Upper lobe of left lung (tissue), 6 donors: ENCODE measurements at regions not wholly inside any gene's neighbourhood (a gene's known extent, or its start where the extent isn't known, plus 50 kb on each side); places are given as distances from the start of the nearest gene placed in this dataset.

Experiments
- ATAC-seq, 2 donors: fragments of 200-7000 bp; cut with Tn5 transposase; one replicate each; pipeline ENCODE4 v1.9.1; 2022; ENCODE audit warnings: mild to moderate bottlenecking in 2 of 2, moderate library complexity in 2 of 2; ENCODE audit not compliant: low FRiP score in 2 of 2
- DNase-seq, 2 donors: peaks; one replicate each; pipeline ENCODE4 v3.0.0-alpha.2; 2019 to 2020
- H3K27ac ChIP-seq, 4 donors: fragments of 200-600 bp; sonication (generic); one replicate each; pipeline ENCODE4 v1.5.1; 2016 to 2019
- H3K27me3 ChIP-seq, 4 donors: fragments of 200-600 bp; sonication (generic); one replicate each; pipeline ENCODE4 v1.5.1; 2017 to 2019
- H3K36me3 ChIP-seq, 4 donors: fragments of 200-600 bp; sonication (generic); one replicate each; pipeline ENCODE4 v1.5.1; 2016 to 2019
- H3K4me1 ChIP-seq, 4 donors: fragments of 200-600 bp; sonication (generic); one replicate each; pipeline ENCODE4 v1.5.1; 2018 to 2019
- H3K4me3 ChIP-seq, 4 donors: fragments of 200-600 bp; sonication (generic); one replicate each; pipeline ENCODE4 v1.5.1; 2017 to 2019; ENCODE audit warnings: mild to moderate bottlenecking in 2 of 4, moderate library complexity in 1 of 4
- H3K9me3 ChIP-seq, 4 donors: fragments of 200-600 bp; sonication (generic); one replicate each; pipeline ENCODE4 v1.5.1; 2018 to 2019
- CTCF ChIP-seq, 6 experiments: fragments of 450-650 bp in 4 of 6; fragments of 200-600 bp in 2 of 6; sonication (generic) in 2 of 6; IDR thresholded peaks; one replicate each; pipeline ENCODE4 v1.5.1; 2016 to 2019; ENCODE audit warnings: antibody characterized with exemption in 6 of 6
- EP300 ChIP-seq, 4 donors: sonication (generic); formaldehyde crosslinking; IDR thresholded peaks; one replicate each; pipeline ENCODE4 v1.5.1; 2017; ENCODE audit warnings: antibody characterized with exemption in 4 of 4, control low read depth in 2 of 4
- POLR2A ChIP-seq, 4 donors: fragments of 450-650 bp; IDR thresholded peaks; one replicate each; pipeline ENCODE4 v1.5.1; 2016 to 2017; ENCODE audit warnings: antibody characterized with exemption in 4 of 4, mild to moderate bottlenecking in 2 of 4
- POLR2AphosphoS5 ChIP-seq, 2 donors: sonication (generic); formaldehyde crosslinking; IDR thresholded peaks; one replicate each; pipeline ENCODE4 v1.5.1; 2017; ENCODE audit warnings: antibody characterized with exemption in 2 of 2
- WGBS, 2 donors: methylation state at CpG; one replicate each; pipeline ENCODE4 v1.1.5; 2017 to 2018; 5-methylcytosine and 5-hydroxymethylcytosine counted together
- donor health status: DM: no; HTN: no; CAD: no; lungs with moderate emphysema.
- donor health status: DM: no; HTN: yes; CAD: no; lungs with severe emphysema.

- DNase-seq: no peak
- Histone ChIP-seq H3K27ac (no peak overlapping the region), H3K36me3 (no peaks in the 10 kb centered on the region), H3K4me3 (no peak overlapping the region), H3K9me3 (no peaks in the 10 kb centered on the region), H3K27me3 (no peaks in the 10 kb centered on the region), H3K4me1 (peaks cover 0 to 1% (median 0%) of the 10 kb centered on the region in 4 donors)
- ATAC-seq: peak in 1 of 2 donors; percentile 12
- WGBS, 2 donors: 92 to 97% methylated on average over 5 of the region's 5 CpGs
- TF ChIP-seq CTCF (IDR thresholded peaks at IDR 0.05): no peak
- TF ChIP-seq POLR2AphosphoS5 (IDR thresholded peaks at IDR 0.05): no peak
- TF ChIP-seq POLR2A (IDR thresholded peaks at IDR 0.05): no peak
- TF ChIP-seq EP300 (IDR thresholded peaks at IDR 0.05): no peak
These were observed 600.7 kb upstream of the ID2 start for GRCh38 chr2:8081130-8081529.

- no peaks in the 10 kb centered on the region for H3K9me3 ChIP-seq
- H3K4me1 ChIP-seq: no peaks in the 10 kb centered on the region
These were observed 599.0 kb upstream of the ID2 start for GRCh38 chr2:8082840-8083239.

GRCh38 chr2:8086357-8086756, 595.5 kb upstream of the ID2 start:
- no peak overlapping the region for H3K27ac ChIP-seq
- ATAC-seq: no peak
- no peaks in the 10 kb centered on the region for H3K27me3 ChIP-seq
- no peak for DNase-seq
- no peaks in the 10 kb centered on the region for H3K9me3 ChIP-seq
- no peak overlapping the region for H3K4me3 ChIP-seq
- no peaks in the 10 kb centered on the region for H3K36me3 ChIP-seq
- TF ChIP-seq POLR2AphosphoS5 (IDR thresholded peaks at IDR 0.05) (no peak), EP300 (IDR thresholded peaks at IDR 0.05) (no peak), POLR2A (IDR thresholded peaks at IDR 0.05) (no peak), CTCF (IDR thresholded peaks at IDR 0.05) (no peak)
- 83 to 95% methylated on average over 2 of the region's 2 CpGs for WGBS, 2 donors
- peaks cover 0 to 4% (median 0%) of the 10 kb centered on the region in 4 donors for H3K4me1 ChIP-seq

More at GRCh38 chr2:8082840-8083239, 599.0 kb upstream of the ID2 start:
- Histone ChIP-seq H3K36me3 (no peaks in the 10 kb centered on the region), H3K4me3 (no peak overlapping the region), H3K27ac (no peak overlapping the region), H3K27me3 (no peaks in the 10 kb centered on the region)
- no peak for TF ChIP-seq EP300 (IDR thresholded peaks at IDR 0.05)
- no peak for TF ChIP-seq CTCF (IDR thresholded peaks at IDR 0.05)
- no peak for TF ChIP-seq POLR2AphosphoS5 (IDR thresholded peaks at IDR 0.05)
- no peak for TF ChIP-seq POLR2A (IDR thresholded peaks at IDR 0.05)
- DNase-seq (no peak), ATAC-seq (no peak)
- 92 to 99% methylated on average over 4 of the region's 4 CpGs for WGBS, 2 donors

GRCh38 chr2:8086796-8087479, 594.9 kb upstream of the ID2 start:
- ATAC-seq (peak in 1 of 2 donors; percentile 66), DNase-seq (no peak)
- Histone ChIP-seq H3K36me3 (no peaks in the 10 kb centered on the region), H3K27me3 (no peaks in the 10 kb centered on the region), H3K27ac (no peak overlapping the region), H3K4me3 (no peak overlapping the region), H3K9me3 (no peaks in the 10 kb centered on the region), H3K4me1 (peaks cover 0 to 4% (median 0%) of the 10 kb centered on the region in 4 donors)
- TF ChIP-seq POLR2AphosphoS5 (IDR thresholded peaks at IDR 0.05): no peak
- no peak for TF ChIP-seq POLR2A (IDR thresholded peaks at IDR 0.05)
- TF ChIP-seq EP300 (IDR thresholded peaks at IDR 0.05): no peak
- 75 to 87% methylated on average over 4 of the region's 4 CpGs for WGBS, 2 donors

GRCh38 chr2:8087480-8087840, 594.4 kb upstream of the ID2 start:
- WGBS, 2 donors: 95 to 100% methylated on average over 1 to 3 of the region's 3 CpGs
- Histone ChIP-seq H3K27me3 (no peaks in the 10 kb centered on the region), H3K4me1 (peaks cover 0 to 4% (median 0%) of the 10 kb centered on the region in 4 donors), H3K36me3 (no peaks in the 10 kb centered on the region), H3K4me3 (no peak overlapping the region), H3K27ac (no peak overlapping the region), H3K9me3 (no peaks in the 10 kb centered on the region)
- no peak for ATAC-seq
- no peak for DNase-seq
- TF ChIP-seq EP300 (IDR thresholded peaks at IDR 0.05) (no peak), POLR2AphosphoS5 (IDR thresholded peaks at IDR 0.05) (no peak), POLR2A (IDR thresholded peaks at IDR 0.05) (no peak), CTCF (IDR thresholded peaks at IDR 0.05) (no peak)
